ENCODE measurements at regions not wholly inside any gene's neighbourhood (a gene's known extent, or its start where the extent isn't known, plus 50 kb on each side); places are given as distances from the start of the nearest gene placed in this dataset.

DNA sequence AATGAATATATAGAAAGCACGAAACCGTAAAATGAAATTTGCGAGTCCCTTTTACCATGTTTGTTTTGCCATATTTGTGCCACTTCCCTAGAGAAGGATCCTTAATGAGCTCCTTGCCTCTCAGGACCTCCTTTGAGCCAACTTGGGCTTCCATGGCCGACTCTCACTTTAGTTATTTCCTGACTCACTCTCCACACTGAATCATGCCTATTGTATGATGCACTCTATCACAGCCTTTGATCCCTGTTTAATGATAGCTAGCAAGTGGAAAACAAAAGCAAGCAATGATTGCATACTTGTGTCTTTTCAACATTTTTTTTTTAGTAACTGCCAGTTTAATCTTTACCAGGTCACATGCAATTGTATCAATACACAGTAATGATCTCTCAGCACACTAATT lies 153.2 kb downstream of the CCER1 start:
- no peak for TF ChIP-seq POLR2AphosphoS5 (IDR thresholded peaks at IDR 0.05; ENCODE audit: low read depth, low read length)
- TF ChIP-seq POLR2A (IDR thresholded peaks at IDR 0.05; ENCODE audit: low read depth, low read length): no peak
- TF ChIP-seq TAF1 (IDR thresholded peaks at IDR 0.05; ENCODE audit: borderline replicate concordance, low read depth, low read length): no peak
